Hepatocyte (in vitro differentiated cells): ENCODE measurements at regions not wholly inside any gene's neighbourhood (a gene's known extent, or its start where the extent isn't known, plus 50 kb on each side); places are given as distances from the start of the nearest gene placed in this dataset.

Experiments
- CTCF ChIP-seq: fragments of 200-600 bp; sonication (generic); IDR thresholded peaks from 2 replicates; pipeline ENCODE4 v1.5.1; 2016; ENCODE audit warnings: antibody characterized with exemption, mild to moderate bottlenecking; ENCODE audit not compliant: poor library complexity
- EZH2 ChIP-seq: fragments of 200-600 bp; sonication (generic); IDR thresholded peaks from 2 replicates; pipeline ENCODE4 v1.6.1; 2016; ENCODE audit warnings: antibody characterized with exemption, mild to moderate bottlenecking, borderline replicate concordance
- EZH2phosphoT487 ChIP-seq: fragments of 200-600 bp; sonication (generic); IDR thresholded peaks from one replicate; pipeline ENCODE4 v1.6.1; 2018; ENCODE audit warnings: antibody characterized with exemption, mild to moderate bottlenecking, low read depth, moderate library complexity; ENCODE audit not compliant: unreplicated experiment, severe bottlenecking

GRCh38 chr4:54393243-54393642 is 164.2 kb downstream of the PDGFRA start:
- TF ChIP-seq CTCF (no peak), EZH2 (no peak), EZH2phosphoT487 (no peak)
